GM12874 (cell line): ENCODE measurements at regions not wholly inside any gene's neighbourhood (a gene's known extent, or its start where the extent isn't known, plus 50 kb on each side); places are given as distances from the start of the nearest gene placed in this dataset.

Experiments
- TF ChIP-seq, protein P1 (sequence below): IDR thresholded peaks from 2 replicates; pipeline ENCODE4 v1.5.1; 2011; ENCODE audit warnings: low read depth, mild to moderate bottlenecking, control low read depth, low read length, moderate library complexity; ENCODE audit not compliant: insufficient read depth

DNA sequence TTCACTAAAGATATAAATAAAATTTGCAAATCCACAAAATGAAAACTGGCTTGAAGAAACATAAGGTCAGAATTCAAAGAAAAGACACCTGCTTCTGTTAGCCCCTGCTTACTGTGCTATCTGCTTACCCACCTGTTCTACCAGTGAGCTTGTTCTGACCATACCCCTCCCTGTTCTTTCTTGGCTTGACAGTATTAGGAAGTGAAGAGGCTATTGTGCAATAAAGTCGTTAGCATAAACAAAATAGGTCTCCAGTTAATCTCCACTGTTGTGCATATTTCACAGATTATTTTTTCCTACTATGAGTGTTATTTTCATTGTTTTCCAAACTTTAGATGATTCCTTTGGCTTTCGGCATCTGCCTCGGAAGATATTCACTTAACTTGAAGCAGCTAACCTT is 322.1 kb downstream of the CCDC85A start:
- TF ChIP-seq, protein P1, sequence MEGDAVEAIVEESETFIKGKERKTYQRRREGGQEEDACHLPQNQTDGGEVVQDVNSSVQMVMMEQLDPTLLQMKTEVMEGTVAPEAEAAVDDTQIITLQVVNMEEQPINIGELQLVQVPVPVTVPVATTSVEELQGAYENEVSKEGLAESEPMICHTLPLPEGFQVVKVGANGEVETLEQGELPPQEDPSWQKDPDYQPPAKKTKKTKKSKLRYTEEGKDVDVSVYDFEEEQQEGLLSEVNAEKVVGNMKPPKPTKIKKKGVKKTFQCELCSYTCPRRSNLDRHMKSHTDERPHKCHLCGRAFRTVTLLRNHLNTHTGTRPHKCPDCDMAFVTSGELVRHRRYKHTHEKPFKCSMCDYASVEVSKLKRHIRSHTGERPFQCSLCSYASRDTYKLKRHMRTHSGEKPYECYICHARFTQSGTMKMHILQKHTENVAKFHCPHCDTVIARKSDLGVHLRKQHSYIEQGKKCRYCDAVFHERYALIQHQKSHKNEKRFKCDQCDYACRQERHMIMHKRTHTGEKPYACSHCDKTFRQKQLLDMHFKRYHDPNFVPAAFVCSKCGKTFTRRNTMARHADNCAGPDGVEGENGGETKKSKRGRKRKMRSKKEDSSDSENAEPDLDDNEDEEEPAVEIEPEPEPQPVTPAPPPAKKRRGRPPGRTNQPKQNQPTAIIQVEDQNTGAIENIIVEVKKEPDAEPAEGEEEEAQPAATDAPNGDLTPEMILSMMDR: no peak

DNA sequence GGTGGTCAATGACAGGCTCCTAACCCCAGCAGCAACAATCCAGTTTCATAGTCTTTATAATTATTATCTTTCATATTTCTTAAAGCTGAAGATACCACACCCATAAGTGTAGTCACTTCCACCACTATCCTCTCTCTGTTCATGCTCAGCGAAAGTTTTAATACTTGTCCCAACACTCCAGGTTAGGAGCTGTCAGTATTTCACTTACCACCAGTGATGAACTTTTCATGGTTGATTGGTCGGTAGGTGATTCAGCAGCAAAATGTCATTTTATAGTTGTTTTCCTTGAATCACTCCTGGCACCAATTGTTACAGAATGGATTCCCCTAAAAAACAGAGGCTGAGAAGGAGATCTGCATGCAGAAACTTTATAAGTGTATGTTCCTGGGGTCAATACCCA is 324.9 kb downstream of the CCDC85A start:
- TF ChIP-seq, protein P1: no peak

DNA sequence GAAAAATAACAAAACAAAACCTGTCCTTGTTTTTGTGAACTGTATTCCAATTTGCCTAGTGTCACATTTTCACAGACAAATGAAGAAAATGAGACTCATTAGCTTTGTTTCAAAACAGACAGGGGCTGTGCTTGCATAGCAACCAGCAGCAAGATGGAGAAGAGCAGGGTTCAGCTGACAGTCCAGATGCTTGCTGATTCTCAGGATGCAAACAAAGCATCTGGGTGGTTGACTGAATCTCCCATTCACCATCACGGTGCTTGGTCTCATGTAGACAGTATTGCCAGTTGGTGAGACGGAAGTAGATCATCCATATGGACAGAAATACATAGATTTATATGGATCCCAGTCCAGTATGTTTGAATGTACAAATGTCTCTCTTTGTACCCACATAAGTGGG is 326.8 kb downstream of the CCDC85A start:
- TF ChIP-seq, protein P1: no peak

DNA sequence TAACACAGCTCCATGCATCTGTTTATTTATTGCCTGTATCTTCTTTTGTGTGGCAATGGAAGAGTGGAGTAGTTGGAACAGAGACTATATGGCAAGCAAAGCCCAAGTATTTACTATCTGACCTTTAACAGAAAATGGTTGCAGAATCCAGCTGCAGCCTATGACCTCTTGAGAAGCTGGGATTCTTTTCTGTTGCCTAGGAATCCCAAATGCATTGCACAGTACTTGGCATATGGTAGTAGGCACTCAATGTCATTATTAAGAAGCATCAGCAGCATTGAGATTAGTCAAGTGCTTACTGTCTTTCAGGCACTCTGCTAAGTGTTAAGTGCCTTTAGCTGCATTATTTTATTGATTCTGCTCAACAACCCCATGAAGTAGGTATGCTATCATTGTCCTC is 331.6 kb downstream of the CCDC85A start:
- TF ChIP-seq, protein P1: no peak

DNA sequence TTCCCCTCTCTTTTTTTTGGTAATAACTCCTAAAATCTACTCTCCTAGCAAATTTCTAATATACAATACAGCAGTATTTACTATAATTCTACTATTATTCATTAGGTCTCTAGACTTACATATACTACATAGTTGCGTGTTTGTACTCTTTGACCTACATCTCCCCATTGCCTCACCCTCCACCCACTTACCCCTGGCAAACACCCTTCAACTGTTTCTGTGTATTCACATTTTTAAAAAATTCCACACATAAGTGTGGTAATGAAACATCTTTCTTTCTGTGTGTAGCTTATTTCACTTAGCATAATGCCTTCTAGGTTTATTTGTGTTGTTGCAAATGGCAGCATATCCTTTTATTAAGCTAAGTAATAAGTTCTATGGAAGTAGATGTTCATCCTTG is 336.0 kb downstream of the CCDC85A start:
- TF ChIP-seq, protein P1: no peak

DNA sequence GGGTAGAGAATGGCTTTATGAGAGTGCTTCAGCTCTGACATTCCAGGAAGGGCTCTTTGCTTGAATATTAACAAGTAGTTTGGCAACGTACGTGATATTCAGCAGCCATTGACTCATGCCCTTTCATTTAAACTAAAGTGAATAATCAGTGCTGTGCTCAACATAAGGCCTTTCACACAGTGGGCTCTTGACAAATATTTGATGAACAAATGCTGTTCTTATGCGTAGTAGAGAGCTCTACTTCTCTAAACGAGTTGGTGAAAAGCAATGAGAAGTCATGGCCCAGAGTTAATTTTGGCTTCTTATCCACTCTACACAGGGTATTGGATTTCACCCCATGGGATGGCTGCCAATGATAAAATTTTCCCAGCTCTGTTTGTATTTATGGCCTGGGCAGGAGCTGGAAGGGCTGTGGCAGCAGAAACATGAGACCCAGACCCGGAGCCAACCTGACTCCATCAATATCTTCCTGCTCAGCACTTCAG is 338.9 kb downstream of the CCDC85A start:
- TF ChIP-seq, protein P1: no peak

DNA sequence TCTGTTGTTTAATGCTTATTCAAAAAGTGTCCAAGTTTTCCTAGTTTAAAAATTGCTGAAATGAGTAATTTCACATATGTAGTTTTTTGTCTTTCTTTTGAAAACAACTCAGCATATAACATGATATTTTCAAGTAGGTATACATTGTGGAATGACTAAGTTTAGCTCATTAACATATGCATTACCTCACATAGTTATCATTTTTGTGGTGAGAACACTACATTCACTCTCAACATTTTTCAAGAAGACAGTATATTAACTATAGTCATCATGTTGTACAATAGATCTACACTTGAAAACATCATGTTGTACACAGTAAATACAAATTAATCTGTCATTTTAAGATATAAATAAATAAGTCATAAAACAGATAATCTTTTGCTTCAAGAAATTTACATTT is 340.0 kb downstream of the CCDC85A start:
- TF ChIP-seq, protein P1: no peak

DNA sequence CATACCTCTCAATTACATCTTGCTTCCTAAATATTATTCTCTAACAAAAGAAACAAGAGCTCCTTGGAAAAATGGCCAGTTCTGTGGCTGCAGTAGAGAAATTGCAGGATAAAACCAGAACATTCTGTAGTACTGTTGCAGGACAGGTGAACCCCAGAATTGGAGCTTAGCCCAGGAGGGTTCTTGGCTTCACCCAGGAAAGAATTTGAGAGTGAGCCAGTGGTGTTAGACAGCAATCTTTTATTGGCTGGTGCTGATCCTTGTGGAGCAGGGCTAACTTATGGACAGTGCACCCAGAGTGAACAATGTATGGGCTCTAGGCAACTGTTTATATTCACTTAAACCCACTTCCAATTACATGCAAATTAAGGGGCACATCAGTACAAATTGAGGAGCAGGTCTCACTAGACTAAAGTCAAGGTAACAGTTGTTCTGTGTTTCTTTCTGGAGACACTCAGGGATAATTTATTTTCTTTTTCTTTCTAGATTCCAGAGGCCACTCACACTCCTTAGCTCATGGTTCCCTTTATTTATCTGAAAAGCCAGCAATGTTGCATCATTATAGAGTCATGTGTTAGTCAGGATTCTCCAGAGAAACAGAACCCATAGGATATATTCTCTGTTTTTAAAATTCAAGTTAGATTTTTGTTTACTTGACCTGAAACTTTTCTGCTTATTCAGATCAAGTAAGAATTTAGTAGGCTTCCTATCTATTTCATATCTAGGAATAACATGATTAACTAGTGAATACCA is 348.1 kb downstream of the CCDC85A start:
- TF ChIP-seq, protein P1: no peak
